ENCODE measurements at regions not wholly inside any gene's neighbourhood (a gene's known extent, or its start where the extent isn't known, plus 50 kb on each side); places are given as distances from the start of the nearest gene placed in this dataset.

DNA sequence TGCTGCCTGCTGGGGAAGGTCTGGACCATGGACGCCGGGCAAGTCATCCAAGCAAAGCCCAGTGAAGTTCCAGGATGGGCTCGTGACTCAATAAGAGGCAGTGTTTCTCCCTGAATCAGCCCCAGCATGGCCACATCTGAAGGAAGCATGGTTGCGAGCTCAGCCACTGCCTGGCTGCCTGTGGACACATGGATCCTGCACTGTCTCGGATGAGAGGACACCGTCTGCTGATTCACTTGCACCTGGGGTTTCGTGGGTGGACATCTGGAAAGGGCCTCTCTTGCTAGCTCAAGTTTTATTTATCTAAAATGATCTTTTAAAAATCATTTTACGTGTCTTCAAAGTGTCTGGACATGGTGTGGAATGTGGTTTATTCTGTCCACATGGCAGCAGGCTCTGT, 224.8 kb upstream of the FN1 start:
- no peaks in the 10 kb centered on the region; a peak in 1 of 4 replicates for H3K27me3 ChIP-seq (replicated peaks in 1 of 2; ENCODE audit: control insufficient read depth in 2 of 2, insufficient read depth in 2 of 2, low read length in 1 of 2)
- DNase-seq (ENCODE audit: low read depth, low spot score) (no peak), FAIRE-seq (no peak), ATAC-seq (no peak)
- H3K4me1 ChIP-seq (ENCODE audit: control insufficient read depth, insufficient read depth, low read length): no peaks in the 10 kb centered on the region
- no peak overlapping the region for H3K4me2 ChIP-seq (ENCODE audit: control insufficient read depth, insufficient read depth)
- H4K20me1 ChIP-seq (ENCODE audit: control insufficient read depth, insufficient read depth): no peaks in the 10 kb centered on the region
- no peaks in the 10 kb centered on the region for H3K79me2 ChIP-seq (ENCODE audit: control insufficient read depth, insufficient read depth, low read length)
- no peaks in the 10 kb centered on the region for H3K9me3 ChIP-seq (replicated peaks; ENCODE audit: control insufficient read depth, insufficient read depth, low read length)
- no peak overlapping the region for H2AFZ ChIP-seq (ENCODE audit: control insufficient read depth, low read depth, low read length)
- ChIA-PET POLR2A (interaction anchor here (0.5 kb wide), 1 partner anchor 163 kb away, joined by 3 read pairs; no protein-coding TSS in a partner anchor), SMC1A (ENCODE audit: uncharacterized antibody, unreplicated experiment) (interaction anchor here (0.7 to 2.2 kb wide), 8 partner anchors 8 to 206 kb away, joined by 3 to 10 read pairs (median 4); no protein-coding TSS in a partner anchor), CTCF (no interaction called here), RAD21 (ENCODE audit: unreplicated experiment) (interaction anchor here (1.0 to 1.1 kb wide), 2 partner anchors 8 to 151 kb away, joined by 3 to 4 read pairs; no protein-coding TSS in a partner anchor)
- intact Hi-C loops (cut with micrococcal nuclease; ENCODE audit: unreplicated experiment): loop anchor here (10.0 kb wide), 1 partner anchor 206 kb away; no protein-coding TSS in a partner anchor
- 21% methylated on average over 8 of the region's 8 CpGs for WGBS (ENCODE audit: insufficient coverage, insufficient replicate concordance, low lambda C conversion rate, missing lambda C conversion rate)
- no peak overlapping the region for H3K27ac ChIP-seq (ENCODE audit: control insufficient read depth, insufficient read depth)
- in situ Hi-C loops (cut with MboI): no loop called here
- TF ChIP-seq, protein P1, sequence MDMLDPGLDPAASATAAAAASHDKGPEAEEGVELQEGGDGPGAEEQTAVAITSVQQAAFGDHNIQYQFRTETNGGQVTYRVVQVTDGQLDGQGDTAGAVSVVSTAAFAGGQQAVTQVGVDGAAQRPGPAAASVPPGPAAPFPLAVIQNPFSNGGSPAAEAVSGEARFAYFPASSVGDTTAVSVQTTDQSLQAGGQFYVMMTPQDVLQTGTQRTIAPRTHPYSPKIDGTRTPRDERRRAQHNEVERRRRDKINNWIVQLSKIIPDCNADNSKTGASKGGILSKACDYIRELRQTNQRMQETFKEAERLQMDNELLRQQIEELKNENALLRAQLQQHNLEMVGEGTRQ (IDR thresholded peaks at IDR 0.05; ENCODE audit: borderline replicate concordance, low read depth, low read length): no peak
- TF ChIP-seq RELA (IDR thresholded peaks at IDR 0.05; ENCODE audit: borderline replicate concordance, partially characterized antibody): no peak
- TF ChIP-seq EP300 (IDR thresholded peaks at IDR 0.05; ENCODE audit: borderline replicate concordance in 1 of 2, control insufficient read depth in 1 of 2, low read depth in 2 of 2, low read length in 2 of 2): no peak
- TF ChIP-seq, protein P2, sequence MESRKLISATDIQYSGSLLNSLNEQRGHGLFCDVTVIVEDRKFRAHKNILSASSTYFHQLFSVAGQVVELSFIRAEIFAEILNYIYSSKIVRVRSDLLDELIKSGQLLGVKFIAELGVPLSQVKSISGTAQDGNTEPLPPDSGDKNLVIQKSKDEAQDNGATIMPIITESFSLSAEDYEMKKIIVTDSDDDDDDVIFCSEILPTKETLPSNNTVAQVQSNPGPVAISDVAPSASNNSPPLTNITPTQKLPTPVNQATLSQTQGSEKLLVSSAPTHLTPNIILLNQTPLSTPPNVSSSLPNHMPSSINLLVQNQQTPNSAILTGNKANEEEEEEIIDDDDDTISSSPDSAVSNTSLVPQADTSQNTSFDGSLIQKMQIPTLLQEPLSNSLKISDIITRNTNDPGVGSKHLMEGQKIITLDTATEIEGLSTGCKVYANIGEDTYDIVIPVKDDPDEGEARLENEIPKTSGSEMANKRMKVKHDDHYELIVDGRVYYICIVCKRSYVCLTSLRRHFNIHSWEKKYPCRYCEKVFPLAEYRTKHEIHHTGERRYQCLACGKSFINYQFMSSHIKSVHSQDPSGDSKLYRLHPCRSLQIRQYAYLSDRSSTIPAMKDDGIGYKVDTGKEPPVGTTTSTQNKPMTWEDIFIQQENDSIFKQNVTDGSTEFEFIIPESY (IDR thresholded peaks at IDR 0.05): no peak
- TF ChIP-seq FOXK2 (IDR thresholded peaks at IDR 0.05): no peak
- TF ChIP-seq STAT1 (conservative IDR thresholded peaks at IDR 0.05): no peak
- TF ChIP-seq HDAC6 (IDR thresholded peaks at IDR 0.05; ENCODE audit: unreplicated experiment): no peak
- TF ChIP-seq SIN3A (IDR thresholded peaks at IDR 0.05; ENCODE audit: low read depth, low read length): no peak
- TF ChIP-seq, protein P3, sequence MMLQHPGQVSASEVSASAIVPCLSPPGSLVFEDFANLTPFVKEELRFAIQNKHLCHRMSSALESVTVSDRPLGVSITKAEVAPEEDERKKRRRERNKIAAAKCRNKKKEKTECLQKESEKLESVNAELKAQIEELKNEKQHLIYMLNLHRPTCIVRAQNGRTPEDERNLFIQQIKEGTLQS (IDR thresholded peaks at IDR 0.05; ENCODE audit: borderline replicate concordance, extremely low read depth, low read depth, low read length): no peak
- no peak for TF ChIP-seq EED (IDR thresholded peaks at IDR 0.05; ENCODE audit: low read depth)
- TF ChIP-seq, protein P4, sequence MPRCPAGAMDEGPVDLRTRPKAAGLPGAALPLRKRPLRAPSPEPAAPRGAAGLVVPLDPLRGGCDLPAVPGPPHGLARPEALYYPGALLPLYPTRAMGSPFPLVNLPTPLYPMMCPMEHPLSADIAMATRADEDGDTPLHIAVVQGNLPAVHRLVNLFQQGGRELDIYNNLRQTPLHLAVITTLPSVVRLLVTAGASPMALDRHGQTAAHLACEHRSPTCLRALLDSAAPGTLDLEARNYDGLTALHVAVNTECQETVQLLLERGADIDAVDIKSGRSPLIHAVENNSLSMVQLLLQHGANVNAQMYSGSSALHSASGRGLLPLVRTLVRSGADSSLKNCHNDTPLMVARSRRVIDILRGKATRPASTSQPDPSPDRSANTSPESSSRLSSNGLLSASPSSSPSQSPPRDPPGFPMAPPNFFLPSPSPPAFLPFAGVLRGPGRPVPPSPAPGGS (IDR thresholded peaks at IDR 0.05; ENCODE audit: borderline replicate concordance, insufficient read depth, low read depth, low read length, poor library complexity, severe bottlenecking): no peak
- TF ChIP-seq, protein P5, sequence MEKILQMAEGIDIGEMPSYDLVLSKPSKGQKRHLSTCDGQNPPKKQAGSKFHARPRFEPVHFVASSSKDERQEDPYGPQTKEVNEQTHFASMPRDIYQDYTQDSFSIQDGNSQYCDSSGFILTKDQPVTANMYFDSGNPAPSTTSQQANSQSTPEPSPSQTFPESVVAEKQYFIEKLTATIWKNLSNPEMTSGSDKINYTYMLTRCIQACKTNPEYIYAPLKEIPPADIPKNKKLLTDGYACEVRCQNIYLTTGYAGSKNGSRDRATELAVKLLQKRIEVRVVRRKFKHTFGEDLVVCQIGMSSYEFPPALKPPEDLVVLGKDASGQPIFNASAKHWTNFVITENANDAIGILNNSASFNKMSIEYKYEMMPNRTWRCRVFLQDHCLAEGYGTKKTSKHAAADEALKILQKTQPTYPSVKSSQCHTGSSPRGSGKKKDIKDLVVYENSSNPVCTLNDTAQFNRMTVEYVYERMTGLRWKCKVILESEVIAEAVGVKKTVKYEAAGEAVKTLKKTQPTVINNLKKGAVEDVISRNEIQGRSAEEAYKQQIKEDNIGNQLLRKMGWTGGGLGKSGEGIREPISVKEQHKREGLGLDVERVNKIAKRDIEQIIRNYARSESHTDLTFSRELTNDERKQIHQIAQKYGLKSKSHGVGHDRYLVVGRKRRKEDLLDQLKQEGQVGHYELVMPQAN (conservative IDR thresholded peaks at IDR 0.05): no peak
- TF ChIP-seq FOXM1 (IDR thresholded peaks at IDR 0.05; ENCODE audit: low read depth, low read length): no peak
- no peak for TF ChIP-seq EZH2 (IDR thresholded peaks at IDR 0.05; ENCODE audit: borderline replicate concordance, control insufficient read depth, low read depth, low read length)
- no peak for TF ChIP-seq MEF2A (IDR thresholded peaks at IDR 0.05; ENCODE audit: insufficient read depth, low read depth, low read length)
- H3K9ac ChIP-seq (ENCODE audit: control insufficient read depth, insufficient read depth, low read length): no peak overlapping the region
- H3K36me3 ChIP-seq (ENCODE audit: control insufficient read depth in 2 of 2, insufficient read depth in 2 of 2, low read length in 1 of 2): no peaks in the 10 kb centered on the region
- no TSS peak for BruUV-seq (replicated peaks)
- H3K4me3 ChIP-seq: no peak overlapping the region
